ENCODE measurements at regions not wholly inside any gene's neighbourhood (a gene's known extent, or its start where the extent isn't known, plus 50 kb on each side); places are given as distances from the start of the nearest gene placed in this dataset.
"Not testable (repeated sequence)": the region's sequence is repeated elsewhere in the genome, so short reads cannot be mapped to it uniquely, and the experiment has no call there.

DNA sequence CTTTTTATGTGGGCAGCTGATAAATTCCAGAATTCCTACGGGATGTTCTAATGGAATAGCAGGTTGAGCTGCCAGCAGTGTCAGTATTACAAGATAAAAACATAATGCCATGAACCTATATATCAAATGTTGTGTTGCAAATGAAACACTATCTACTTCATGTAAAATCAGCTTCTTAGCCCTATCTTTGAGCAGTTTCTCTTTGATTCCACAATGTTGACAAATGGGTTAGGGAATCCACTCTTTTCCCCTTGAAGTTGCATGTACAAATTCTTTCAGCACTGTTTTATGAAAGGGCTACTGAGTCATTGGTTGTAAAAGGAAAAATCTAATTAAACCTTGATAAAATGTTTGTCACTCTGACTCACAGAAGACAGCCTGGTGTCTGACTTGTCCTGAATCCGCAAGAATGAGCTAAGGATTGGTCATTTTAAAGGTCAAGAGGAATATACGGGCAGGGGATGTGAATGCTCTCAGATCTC, 950.6 kb upstream of the NUDT12 start:
- H3K9me3 Mint-ChIP-seq: peaks cover 8 to 52% (median 28%) of the 10 kb centered on the region in 6 donors
- no peak overlapping the region for H3K27ac Mint-ChIP-seq
- no peaks in the 10 kb centered on the region for H3K27me3 Mint-ChIP-seq (ENCODE audit: low read depth in 3 of 3)
- H3K36me3 Mint-ChIP-seq: peaks cover 0 to 3% (median 0%) of the 10 kb centered on the region in 3 donors
- DNase-seq: no peak
- no peaks in the 10 kb centered on the region for H3K4me1 Mint-ChIP-seq
- no peak overlapping the region for H3K4me3 Mint-ChIP-seq

DNA sequence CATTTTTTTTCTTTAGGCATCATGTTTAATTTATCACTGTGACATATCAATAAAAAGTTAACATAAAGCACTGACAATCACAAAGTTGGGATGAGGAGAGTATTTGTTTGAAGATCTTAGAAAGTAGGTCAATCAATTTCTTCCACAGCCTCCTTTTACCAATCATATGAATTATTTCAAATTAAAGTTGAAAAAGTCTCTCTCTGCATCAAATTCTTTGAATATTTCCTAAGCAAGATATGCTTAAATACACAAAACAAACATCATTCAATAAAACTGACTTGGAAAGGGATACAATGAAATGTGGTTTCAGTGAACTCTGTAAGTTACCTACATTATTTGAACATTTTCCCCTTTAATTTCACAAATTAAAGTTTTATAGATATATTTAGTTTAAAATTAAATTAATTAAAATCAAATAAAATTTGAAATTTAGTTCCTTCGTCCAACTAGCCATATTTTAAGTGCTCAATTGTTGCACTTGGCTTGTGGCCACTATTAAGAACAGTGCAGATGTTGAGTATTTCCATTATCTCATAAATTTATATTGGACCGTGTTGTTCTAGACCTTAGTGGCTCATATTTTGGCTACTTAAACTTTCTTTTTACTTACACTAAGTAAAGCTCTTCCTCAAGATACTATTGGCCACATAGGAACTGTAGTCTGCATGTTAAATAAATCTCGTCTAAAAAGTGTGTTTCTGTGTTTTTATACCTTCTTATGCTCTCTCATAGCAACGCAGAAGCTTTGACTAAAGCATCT, 949.7 kb upstream of the NUDT12 start:
- Mint-ChIP-seq H3K27ac (no peak overlapping the region), H3K4me3 (no peak overlapping the region), H3K9me3 (peaks cover 8 to 54% (median 29%) of the 10 kb centered on the region in 6 donors), H3K36me3 (peaks cover 0 to 3% (median 0%) of the 10 kb centered on the region in 3 donors), H3K27me3 (ENCODE audit: low read depth in 3 of 3) (no peaks in the 10 kb centered on the region), H3K4me1 (no peaks in the 10 kb centered on the region)
- no peak for DNase-seq

GRCh38 chr5:104498281-104498680, 935.7 kb upstream of the NUDT12 start:
- Mint-ChIP-seq H3K9me3 (peaks cover 9 to 43% (median 16%) of the 10 kb centered on the region in 6 donors), H3K36me3 (peaks cover 0 to 3% (median 0%) of the 10 kb centered on the region in 3 donors), H3K27ac (no peak overlapping the region)

GRCh38 chr5:104494083-104494482, 931.5 kb upstream of the NUDT12 start:
- H3K4me1 Mint-ChIP-seq: no peaks in the 10 kb centered on the region
- no peaks in the 10 kb centered on the region for H3K27me3 Mint-ChIP-seq (ENCODE audit: low read depth in 3 of 3)
- H3K27ac Mint-ChIP-seq: no peak overlapping the region
- DNase-seq: no peak
- H3K9me3 Mint-ChIP-seq: peaks cover 6 to 31% (median 14%) of the 10 kb centered on the region in 6 donors
- H3K36me3 Mint-ChIP-seq: no peaks in the 10 kb centered on the region
- H3K4me3 Mint-ChIP-seq: no peak overlapping the region

More at GRCh38 chr5:104498281-104498680, 935.7 kb upstream of the NUDT12 start:
- Mint-ChIP-seq H3K27me3 (ENCODE audit: low read depth in 3 of 3) (peaks cover 0 to 1% (median 0%) of the 10 kb centered on the region in 3 donors), H3K4me3 (no peak overlapping the region), H3K4me1 (no peaks in the 10 kb centered on the region)
- DNase-seq: no peak

- Mint-ChIP-seq H3K4me1 (no peaks in the 10 kb centered on the region), H3K4me3 (no peak overlapping the region), H3K36me3 (peaks cover 0 to 5% (median 0%) of the 10 kb centered on the region in 3 donors), H3K27ac (no peak overlapping the region), H3K9me3 (peaks cover 10 to 48% (median 17%) of the 10 kb centered on the region in 6 donors), H3K27me3 (ENCODE audit: low read depth in 3 of 3) (peaks cover 0 to 2% (median 0%) of the 10 kb centered on the region in 3 donors)
- no peak for DNase-seq
These were observed 910.2 kb upstream of the NUDT12 start for GRCh38 chr5:104472811-104473210.

DNA sequence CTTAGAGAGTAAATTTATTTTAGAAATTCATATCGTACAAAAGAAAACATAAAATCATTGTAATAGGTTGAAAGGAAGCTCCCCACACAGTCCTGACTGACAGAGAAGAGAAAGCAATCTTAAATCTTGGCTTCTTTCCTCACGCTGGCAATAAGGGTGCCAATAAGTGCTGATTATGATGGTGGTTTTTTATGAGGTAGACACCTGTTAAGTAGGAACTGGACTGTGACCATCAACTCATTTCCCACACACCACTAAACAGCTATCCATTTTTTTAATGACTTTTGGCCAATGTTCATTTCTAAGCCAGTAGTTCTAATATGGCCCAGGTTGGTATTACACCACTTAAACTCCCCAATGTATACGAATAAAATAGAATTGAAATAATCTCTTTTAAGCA, 893.5 kb upstream of the NUDT12 start:
- no peak overlapping the region for H3K27ac Mint-ChIP-seq
- no peaks in the 10 kb centered on the region for H3K4me1 Mint-ChIP-seq
- H3K36me3 Mint-ChIP-seq: no peaks in the 10 kb centered on the region
- DNase-seq: no peak
- peaks cover 14 to 62% (median 26%) of the 10 kb centered on the region in 6 donors for H3K9me3 Mint-ChIP-seq
- no peak overlapping the region for H3K4me3 Mint-ChIP-seq
- no peaks in the 10 kb centered on the region for H3K27me3 Mint-ChIP-seq (ENCODE audit: low read depth in 3 of 3)

DNA sequence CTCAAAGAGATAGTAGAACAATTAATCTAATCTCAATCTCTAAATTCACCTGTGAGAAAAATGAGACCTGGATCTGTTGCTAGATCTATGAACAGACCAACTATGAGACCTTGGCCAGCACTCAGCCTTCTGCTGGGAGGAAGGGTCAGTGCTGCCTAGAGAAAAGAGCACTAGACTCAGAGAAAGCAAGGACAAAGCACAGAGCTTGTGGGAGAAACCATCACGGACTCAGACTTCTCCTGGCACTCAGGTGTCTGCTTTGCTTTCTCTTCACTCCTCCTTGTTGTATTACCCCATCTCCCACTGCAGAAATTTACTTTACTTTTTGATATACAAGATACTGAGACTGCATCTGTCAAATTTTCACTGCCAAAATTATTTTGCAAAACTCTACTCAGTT, 890.0 kb upstream of the NUDT12 start:
- Mint-ChIP-seq H3K27ac (no peak overlapping the region), H3K4me3 (no peak overlapping the region), H3K36me3 (no peaks in the 10 kb centered on the region), H3K27me3 (ENCODE audit: low read depth in 3 of 3) (no peaks in the 10 kb centered on the region), H3K4me1 (no peaks in the 10 kb centered on the region), H3K9me3 (peaks cover 3 to 34% (median 17%) of the 10 kb centered on the region in 6 donors)
- DNase-seq: no peak

- not testable (repeated sequence) for H3K36me3 Mint-ChIP-seq; DNase-seq; H3K27me3 Mint-ChIP-seq (ENCODE audit: low read depth in 3 of 3); H3K4me3 Mint-ChIP-seq; H3K27ac Mint-ChIP-seq; H3K4me1 Mint-ChIP-seq
- peaks cover 3 to 28% (median 16%) of the 10 kb centered on the region in 6 donors for H3K9me3 Mint-ChIP-seq
These were observed 889.3 kb upstream of the NUDT12 start for GRCh38 chr5:104451911-104452310.

DNA sequence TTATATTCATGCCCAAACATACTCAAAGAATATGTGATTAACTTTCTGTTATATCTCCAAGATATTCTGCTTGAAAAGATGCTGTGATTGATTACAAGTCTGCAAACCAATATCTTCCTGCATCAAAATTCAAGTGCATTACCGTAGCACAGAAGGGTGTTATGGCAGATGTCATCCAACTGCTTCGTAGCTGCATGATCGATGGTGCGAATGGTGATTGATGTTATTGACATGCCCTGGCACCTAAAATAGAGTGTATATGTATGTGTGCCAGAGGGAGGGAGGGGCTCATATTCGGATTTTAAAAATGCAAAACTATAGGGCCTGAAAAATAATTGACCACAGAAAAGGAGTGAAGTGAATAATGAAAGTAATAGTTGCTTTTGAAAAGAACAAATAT, 882.1 kb upstream of the NUDT12 start:
- H3K4me1 Mint-ChIP-seq: no peaks in the 10 kb centered on the region
- no peak overlapping the region for H3K4me3 Mint-ChIP-seq
- no peaks in the 10 kb centered on the region for H3K36me3 Mint-ChIP-seq
- no peak for DNase-seq
- H3K9me3 Mint-ChIP-seq: peaks cover 8 to 32% (median 17%) of the 10 kb centered on the region in 6 donors
- peaks cover 0 to 2% (median 0%) of the 10 kb centered on the region in 3 donors for H3K27me3 Mint-ChIP-seq (ENCODE audit: low read depth in 3 of 3)
- no peak overlapping the region for H3K27ac Mint-ChIP-seq

DNA sequence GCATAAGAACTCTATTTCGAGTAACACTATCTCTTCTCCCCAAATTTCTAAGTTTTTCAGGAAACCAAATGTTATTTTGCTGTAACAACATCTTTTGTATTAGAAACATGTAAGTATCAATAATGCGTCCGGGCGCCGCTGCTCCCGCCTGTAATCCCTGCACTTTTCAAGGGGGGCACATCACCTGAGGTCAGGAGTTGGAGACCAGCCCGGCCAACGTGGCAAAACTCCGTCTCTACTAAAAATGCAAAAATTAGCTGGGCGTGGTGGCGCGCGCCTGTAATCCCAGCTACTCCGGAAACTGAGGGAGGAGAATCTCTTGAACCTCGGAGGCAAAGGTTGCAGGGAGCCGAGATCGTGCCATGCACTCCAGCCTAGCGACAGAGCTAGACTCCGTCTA, 881.1 kb upstream of the NUDT12 start:
- peaks cover 0 to 2% (median 0%) of the 10 kb centered on the region in 3 donors for H3K27me3 Mint-ChIP-seq (ENCODE audit: low read depth in 3 of 3)
- H3K4me1 Mint-ChIP-seq: no peaks in the 10 kb centered on the region
- no peak for DNase-seq
- H3K27ac Mint-ChIP-seq: no peak overlapping the region
- H3K9me3 Mint-ChIP-seq: peaks cover 6 to 27% (median 17%) of the 10 kb centered on the region in 6 donors
- no peak overlapping the region for H3K4me3 Mint-ChIP-seq
- H3K36me3 Mint-ChIP-seq: no peaks in the 10 kb centered on the region

DNA sequence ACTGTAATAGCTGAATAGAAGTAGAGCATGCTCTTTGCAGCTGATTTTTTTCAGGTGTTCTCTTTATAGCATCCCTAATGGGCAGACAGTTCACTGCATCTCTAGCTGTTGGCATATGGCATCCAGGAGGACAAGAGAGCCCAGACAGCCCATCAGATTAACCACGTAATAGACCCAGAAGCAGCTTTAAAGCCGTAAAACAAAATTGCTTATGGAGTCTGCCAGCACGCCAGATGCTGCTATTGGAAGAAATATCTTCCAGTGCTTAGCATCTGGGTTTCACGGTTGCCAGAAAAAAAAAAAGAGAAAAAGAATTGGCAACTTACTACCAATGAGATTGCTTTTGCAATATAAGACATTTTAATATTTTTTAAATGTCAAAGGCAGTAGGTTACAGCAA, 869.4 kb upstream of the NUDT12 start:
- no peaks in the 10 kb centered on the region for H3K36me3 Mint-ChIP-seq
- H3K4me1 Mint-ChIP-seq: no peaks in the 10 kb centered on the region
- no peak overlapping the region for H3K27ac Mint-ChIP-seq
- no peak overlapping the region for H3K4me3 Mint-ChIP-seq
- H3K27me3 Mint-ChIP-seq (ENCODE audit: low read depth in 3 of 3): peaks cover 0 to 4% (median 1%) of the 10 kb centered on the region in 3 donors
- H3K9me3 Mint-ChIP-seq: peaks cover 2 to 10% (median 5%) of the 10 kb centered on the region in 6 donors
- no peak for DNase-seq

- Mint-ChIP-seq H3K27me3 (ENCODE audit: low read depth in 3 of 3) (peaks cover 0 to 4% (median 1%) of the 10 kb centered on the region in 3 donors), H3K9me3 (peaks cover 2 to 16% (median 5%) of the 10 kb centered on the region in 6 donors), H3K27ac (no peak overlapping the region), H3K36me3 (no peaks in the 10 kb centered on the region), H3K4me1 (no peaks in the 10 kb centered on the region), H3K4me3 (no peak overlapping the region)
- DNase-seq: no peak
These were observed 868.5 kb upstream of the NUDT12 start for GRCh38 chr5:104431002-104431620.

DNA sequence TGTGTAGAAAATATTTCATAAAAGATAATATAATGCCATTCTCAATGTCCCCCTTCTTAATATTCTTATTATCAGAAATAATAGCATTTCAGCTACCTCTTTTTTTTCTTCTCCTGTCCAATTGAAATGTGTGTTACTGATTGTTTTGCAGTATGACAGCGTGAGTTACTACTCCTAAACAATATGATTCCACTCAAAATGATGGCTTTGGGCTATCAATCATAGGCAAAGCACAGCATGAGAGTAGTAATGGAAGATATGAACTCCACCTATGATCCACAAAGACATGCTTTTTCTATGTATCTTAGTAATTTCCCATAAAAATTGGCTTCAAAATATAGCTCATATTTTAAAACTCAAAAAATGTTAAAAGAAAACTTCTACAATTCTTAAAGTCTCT, 867.3 kb upstream of the NUDT12 start:
- Mint-ChIP-seq H3K36me3 (no peaks in the 10 kb centered on the region), H3K27me3 (ENCODE audit: low read depth in 3 of 3) (peaks cover 0 to 4% (median 0%) of the 10 kb centered on the region in 3 donors), H3K4me1 (no peaks in the 10 kb centered on the region), H3K4me3 (no peak overlapping the region), H3K9me3 (peaks cover 3 to 19% (median 5%) of the 10 kb centered on the region in 6 donors), H3K27ac (no peak overlapping the region)
- DNase-seq: no peak

DNA sequence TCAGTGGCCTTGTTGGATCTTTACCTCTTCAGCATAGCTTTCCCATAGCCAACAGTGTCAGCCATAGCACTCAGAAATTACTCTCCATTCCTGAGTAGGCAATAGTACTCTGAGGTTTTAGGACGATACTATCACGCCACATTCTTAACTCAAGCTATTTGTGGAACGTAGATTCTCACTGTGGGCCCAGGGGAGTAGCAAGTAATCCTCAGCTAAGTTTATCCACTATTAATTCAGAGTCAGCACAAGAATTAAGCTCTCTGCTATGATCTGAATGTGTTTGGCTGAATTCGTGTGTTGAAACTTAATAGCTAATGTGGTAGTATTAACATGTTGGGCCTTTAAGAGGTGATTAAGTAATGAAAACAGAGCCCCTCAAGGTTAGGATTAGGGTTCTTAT, 858.8 kb upstream of the NUDT12 start:
- no peak overlapping the region for H3K27ac Mint-ChIP-seq
- no peaks in the 10 kb centered on the region for H3K4me1 Mint-ChIP-seq
- H3K4me3 Mint-ChIP-seq: no peak overlapping the region
- DNase-seq: no peak
- H3K36me3 Mint-ChIP-seq: no peaks in the 10 kb centered on the region
- no peaks in the 10 kb centered on the region for H3K27me3 Mint-ChIP-seq (ENCODE audit: low read depth in 3 of 3)
- peaks cover 6 to 30% (median 15%) of the 10 kb centered on the region in 6 donors for H3K9me3 Mint-ChIP-seq
